Stimulated activated CD4-positive, alpha-beta T cell treated with anti-CD3 and anti-CD28 coated beads, Interleukin-2, amount 100 ng/mL, for 24 hours (primary cell): ENCODE measurements at regions not wholly inside any gene's neighbourhood (a gene's known extent, or its start where the extent isn't known, plus 50 kb on each side); places are given as distances from the start of the nearest gene placed in this dataset.
A peak's percentile ranks its signal among the peaks of the same experiment; 100 is the strongest.
"Not testable (repeated sequence)": the region's sequence is repeated elsewhere in the genome, so short reads cannot be mapped to it uniquely, and the experiment has no call there.

Source experiments
- DNase-seq, 2 donors: peaks; one replicate each; pipeline ENCODE4 v3.0.0-alpha.2; 2020

DNA sequence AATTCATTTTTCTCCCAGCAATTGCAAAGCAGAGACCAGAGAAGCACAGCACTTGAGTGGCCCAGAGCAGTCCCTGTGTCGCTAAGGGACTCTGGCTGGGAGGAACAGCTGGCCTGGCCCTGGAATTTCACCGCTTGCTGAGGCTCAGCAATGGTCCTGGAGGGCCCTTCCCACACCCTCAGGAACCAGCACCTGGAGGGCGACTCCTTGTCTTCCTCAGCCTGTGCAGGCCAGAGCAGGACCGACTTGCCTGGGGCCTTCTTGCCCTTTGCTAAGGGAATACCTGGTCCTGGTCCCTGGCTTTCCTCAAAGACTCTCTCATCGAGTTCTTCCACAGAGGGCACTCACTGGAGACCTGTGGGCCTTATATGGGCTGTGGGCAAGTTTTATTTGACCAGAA lies 294.6 kb downstream of the RPLP1 start:
- peak in 1 of 2 donors; percentile 15 for DNase-seq

DNA sequence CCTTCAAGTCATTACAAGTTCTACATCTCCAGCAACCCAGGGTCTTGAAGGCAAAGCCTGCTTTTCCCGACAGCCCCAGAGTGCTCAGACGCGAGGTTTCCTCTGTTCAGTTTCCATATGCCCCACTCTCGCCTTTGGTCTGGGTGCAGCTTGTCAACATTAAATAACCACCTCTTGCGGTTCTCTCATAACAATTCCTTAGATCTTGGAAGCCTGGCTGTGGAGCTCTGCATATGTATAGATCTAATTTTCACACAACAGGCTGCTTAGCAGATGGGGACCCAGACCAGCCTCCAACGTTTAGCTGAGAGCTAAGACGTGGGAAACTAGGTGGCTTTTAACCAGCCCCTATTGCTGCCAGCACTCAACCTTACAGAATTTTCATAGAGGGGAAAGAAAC lies 295.5 kb downstream of the RPLP1 start:
- peak in 1 of 2 donors; percentile 10 for DNase-seq

DNA sequence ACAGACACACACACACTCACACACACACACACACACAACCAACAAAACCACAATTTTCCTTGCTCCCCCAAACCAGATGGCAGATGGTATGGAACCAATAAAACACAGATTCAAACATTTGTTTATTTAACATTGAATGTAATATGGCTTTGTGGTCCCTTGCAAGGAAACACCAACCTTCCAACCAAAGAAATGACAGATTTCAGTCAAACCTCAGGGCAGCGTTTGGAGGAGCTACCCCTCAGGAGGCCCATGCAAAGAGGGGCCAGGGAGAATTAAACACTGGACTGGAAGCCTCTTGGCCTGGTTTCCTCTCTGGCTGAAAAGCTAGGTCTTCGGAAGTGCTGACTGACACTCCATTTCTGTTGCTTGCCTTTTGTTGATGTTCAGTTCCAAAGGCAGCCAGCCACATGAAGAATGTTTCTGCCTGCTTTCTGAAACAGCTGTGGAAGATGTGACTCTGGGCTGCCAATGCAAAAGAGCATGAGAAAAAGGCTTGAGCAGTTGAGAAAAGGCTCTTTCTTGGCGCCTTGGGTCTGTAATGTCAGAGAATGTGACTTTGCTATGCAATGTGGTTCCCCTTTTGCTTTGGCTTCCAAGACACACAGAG lies 296.1 kb downstream of the RPLP1 start:
- DNase-seq = peak in 1 of 2 donors; percentile 11

DNA sequence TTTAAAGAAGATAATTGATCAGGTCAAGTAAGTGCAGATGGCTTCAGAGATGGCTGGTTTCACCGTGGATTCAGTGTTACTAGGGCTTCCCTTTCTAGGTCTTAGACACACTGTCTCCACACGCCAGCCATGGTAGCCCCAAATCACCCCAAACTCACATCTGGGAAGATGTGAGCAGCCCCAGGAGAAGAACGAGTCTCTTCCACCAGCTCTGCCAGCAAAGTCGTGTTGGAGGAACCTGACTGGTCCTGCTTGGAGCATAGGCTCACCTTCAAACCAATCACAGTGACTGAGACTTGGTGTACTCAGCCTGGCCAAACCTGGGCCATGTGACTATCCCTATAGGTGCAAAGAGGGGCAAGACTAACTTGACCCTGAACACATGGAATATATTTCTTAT lies 296.7 kb downstream of the RPLP1 start:
- peak in 1 of 2 donors; percentile 13 for DNase-seq

DNA sequence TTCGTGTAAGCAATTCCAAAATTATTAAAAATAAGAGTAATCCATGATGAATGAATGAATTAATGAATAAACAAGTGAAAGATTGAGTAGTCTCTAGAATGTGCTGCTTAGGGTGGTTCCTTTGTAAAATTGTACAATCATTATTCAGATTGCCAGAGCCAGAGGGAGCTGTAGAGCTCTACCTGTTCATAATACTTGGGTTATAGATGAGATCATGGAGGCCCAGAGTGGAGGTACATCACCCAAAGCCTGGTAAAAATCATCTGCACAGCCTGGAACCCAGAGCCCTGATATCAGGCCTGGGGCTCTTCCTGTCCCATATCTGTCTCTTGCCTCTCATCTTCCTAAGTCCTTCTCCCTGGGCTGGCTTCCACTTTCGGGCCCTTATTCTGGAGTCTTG lies 297.2 kb downstream of the RPLP1 start:
- no peak for DNase-seq

DNA sequence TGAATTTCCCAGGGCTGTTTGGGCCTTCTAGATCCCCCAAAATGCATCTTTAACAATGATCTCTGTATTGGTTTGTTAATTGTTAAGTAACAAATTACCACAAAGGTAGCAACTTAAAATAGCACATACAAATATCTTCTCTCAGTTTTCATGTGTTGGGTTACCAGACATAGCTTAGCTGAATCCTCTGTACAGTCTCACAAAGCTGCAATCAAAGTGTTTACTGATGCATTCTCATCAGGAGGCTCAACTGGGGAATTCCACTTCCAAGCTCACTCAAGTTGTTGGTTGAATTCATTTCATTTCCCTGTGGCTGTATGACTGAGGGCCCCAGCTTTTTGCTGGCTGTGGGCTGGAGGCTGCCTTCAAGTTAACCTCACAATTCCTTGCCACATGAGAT lies 297.6 kb downstream of the RPLP1 start:
- no peak for DNase-seq

DNA sequence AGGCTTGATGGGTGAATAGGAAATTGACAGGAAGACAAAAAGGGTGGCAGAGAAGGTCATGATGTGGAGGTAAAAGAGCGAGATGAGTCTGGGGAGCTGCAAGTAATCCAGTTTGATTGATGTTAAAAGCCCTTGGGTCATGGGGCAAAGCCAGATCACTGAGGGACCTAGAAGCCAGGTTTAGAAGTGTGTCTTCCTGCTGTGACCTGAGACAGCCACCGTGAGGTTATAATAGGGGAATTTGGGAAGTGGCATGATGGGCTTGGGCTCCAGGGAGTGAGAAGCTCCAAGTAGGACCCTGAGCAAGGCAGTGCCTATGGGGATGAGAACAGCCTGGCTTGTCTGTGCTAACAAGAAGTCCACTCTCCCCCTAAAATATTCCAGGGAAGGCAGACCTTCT lies 298.5 kb downstream of the RPLP1 start:
- DNase-seq = no peak

DNA sequence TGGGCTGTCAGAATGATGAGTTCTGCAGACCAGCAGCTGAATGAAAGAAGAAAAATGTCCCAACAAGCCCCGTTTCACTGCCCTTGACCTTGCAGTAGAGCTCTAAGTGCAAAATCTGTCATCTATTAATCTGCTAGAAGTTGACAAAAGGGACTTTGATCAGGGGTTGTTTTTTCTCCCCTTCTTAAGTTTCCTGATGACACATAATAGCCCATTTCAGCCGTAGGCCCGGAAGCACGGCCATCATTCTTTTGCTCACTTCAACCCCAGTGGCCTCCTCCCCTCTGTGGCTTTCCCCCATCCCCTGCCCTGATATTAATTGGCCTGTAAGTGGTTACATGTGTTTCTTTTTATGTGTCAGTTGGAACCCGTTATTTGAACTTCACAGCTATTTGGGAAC lies 298.9 kb downstream of the RPLP1 start:
- no peak for DNase-seq

DNA sequence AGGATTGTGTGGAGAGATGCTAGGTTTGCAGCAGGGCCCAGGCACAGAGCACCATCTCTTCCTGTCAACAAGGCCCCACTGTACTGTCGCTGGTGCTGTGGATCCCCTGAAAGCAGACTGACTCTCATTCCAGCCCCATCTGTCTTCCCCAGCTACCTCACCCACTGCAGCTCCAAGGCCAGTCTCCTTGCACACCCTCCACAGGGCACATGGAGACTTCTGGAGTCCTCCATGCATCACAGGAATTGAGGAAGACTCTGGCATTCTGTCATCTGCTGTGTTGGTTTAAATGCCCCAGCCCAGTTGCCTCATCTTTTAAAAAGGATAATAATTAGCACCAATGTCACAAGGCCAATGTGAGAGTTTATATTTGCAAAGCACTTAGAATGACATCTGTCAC lies 301.2 kb downstream of the RPLP1 start:
- DNase-seq = no peak

DNA sequence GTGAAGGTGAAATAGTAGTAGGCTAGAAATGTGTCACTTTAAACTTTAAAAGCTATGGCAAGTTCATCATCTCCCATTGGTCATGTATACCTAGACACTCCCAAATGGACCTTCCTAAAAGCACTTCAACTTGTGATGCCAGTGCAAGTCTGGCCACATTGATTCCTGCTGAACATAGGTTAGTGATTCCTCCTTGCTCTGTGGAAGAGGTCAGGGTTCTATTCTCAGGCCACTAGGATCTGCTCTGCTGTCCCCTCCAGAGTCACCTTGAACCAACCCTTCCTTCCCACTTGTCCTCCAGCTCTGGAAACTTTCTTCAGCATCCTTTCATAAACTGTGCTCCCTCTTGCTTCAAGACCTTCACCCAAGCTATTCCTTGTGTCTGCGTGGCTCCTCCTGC lies 301.7 kb downstream of the RPLP1 start:
- no peak for DNase-seq

DNA sequence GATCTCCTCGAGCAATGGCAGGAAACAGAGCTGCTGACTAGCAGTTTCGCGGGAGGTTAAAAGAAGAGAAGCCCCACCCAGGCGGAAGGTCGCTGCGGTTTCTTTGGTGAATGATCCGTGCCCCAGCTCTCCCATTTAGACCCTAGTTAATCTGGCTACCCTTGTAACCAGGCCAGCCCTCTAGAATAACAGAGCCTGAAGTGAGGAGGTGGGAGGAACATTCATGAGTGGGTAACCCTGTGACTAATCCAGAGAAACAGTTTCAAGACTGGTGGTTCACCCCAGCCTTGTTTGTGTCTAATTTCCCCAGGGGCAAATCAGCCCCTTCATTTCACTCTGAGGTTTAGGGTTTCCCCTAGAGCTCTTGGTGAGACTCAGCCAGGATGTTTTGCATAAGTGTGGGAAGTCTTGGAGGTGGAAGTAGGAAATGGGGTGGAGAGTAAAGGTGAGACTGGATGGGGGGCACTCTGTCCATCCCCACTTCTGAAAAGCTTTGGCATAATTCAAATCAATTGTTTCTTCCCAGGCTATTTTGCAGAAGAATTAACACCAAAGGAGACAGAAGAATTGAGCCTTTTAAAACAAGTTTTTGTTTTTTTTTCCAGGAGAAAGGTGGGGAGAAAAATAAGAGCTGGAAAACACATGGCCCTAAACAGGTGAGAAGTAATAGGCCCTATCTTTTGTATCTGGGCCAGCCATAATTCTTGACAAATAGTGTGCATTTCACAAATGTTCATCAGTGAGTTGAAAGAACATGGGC lies 303.1 kb downstream of the RPLP1 start:
- peak; percentile 82 to 83 for DNase-seq

DNA sequence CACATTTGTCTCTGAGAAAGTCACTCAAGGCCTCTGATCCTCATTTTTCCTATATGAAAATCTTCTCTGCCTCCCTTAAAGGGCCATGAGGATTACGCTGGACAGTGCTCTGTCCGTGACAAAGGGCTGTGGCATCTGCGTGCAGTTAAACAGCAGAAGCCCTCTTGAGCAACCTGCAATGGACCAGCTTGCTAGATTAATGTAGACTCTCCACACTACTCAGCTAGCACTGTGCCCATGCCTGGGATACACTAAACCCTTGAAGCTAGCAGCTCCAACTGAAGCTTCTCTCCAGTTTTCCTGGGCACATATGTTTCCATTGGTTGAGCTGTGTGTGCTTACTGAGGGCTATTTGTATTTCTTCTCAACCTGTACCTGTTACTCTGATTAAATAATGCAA lies 303.8 kb downstream of the RPLP1 start:
- no peak for DNase-seq

DNA sequence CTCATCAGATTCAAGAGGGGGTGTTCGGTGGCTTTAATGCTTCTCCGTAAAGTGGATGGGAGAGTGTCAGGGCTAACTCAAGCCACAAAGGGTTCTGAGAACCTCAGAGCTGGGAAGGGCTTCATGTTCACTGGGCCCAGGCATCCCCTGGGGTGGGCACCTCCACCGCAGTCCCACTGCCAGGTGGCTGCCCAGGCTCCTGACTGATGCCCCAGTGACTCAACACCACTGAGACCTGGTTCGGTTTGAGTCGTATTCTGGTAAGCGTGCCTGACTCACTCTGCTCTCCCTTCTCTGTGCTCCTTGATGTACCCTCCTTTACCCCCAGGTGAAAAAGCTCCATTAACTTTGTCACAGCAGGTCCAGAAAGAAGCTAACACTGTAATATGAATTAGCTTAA lies 304.6 kb downstream of the RPLP1 start:
- DNase-seq = peak; percentile 73 to 79

DNA sequence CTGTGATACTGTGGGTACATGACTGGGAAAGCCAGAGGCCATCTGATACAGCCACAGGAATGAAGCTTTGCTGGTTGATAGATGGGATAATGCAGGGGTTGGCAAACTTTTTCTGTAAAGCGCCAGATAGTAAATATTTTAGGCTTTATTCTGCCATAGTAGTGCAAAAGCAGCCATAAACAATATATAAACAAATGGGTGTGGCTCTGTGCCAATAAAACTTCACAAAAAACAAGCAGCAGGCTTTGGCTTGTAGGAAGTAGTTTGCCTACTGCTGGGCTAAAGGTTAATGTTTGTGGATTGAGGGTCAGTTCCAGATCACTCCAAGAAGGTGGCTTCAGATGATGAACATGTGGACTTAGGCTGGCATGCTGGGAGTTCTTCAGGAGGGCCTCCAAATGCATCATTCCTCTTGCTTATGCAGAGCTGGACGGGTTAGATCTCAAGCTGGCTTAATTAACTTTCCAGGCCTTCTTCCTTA lies 305.7 kb downstream of the RPLP1 start:
- DNase-seq = no peak

DNA sequence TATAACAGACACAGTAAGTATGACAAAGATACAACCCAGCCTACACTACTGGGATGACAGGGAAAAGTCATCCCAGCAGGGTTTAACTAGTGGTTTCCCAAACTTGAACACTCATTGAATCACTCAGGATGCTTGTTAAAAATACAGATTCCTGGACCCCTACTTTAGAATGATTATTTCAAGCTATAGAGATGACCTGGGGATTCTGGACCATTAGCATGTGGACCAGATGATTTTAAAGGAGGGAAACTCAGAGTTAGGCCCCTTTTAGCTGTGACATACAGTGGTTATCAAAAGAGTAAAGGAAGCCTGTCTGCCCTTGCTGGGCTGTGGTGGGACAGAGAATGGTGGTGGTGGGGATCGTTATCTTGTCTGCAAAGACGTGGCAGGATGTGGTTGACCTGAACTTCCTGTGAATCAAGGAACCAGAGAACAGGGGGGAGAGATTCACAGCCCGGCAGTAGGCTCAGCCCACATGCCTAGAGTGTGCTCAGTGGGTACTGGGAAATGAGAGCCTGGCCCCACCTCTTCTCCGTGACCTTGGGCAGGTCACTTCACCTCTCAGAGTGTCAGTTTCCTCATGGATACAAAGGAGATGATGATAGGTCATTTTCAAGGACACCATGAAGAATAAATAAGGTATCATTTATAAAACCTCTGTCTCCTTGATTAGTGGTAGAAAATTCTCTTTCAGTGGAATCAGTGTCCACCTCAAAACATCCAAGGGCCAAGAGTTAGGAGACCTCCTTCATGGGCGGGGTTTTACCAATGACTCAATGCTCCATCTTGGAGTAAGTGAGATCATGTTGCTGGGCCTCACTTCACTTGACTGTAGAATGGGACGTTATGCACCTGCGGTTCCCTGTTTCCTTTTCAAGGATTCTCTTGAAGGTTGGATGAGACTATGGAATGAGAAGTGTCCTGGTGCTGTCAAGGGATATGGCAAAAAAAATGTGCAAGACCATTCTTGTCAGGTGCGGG lies 306.5 kb downstream of the RPLP1 start:
- peak; percentile 80 to 87 for DNase-seq

DNA sequence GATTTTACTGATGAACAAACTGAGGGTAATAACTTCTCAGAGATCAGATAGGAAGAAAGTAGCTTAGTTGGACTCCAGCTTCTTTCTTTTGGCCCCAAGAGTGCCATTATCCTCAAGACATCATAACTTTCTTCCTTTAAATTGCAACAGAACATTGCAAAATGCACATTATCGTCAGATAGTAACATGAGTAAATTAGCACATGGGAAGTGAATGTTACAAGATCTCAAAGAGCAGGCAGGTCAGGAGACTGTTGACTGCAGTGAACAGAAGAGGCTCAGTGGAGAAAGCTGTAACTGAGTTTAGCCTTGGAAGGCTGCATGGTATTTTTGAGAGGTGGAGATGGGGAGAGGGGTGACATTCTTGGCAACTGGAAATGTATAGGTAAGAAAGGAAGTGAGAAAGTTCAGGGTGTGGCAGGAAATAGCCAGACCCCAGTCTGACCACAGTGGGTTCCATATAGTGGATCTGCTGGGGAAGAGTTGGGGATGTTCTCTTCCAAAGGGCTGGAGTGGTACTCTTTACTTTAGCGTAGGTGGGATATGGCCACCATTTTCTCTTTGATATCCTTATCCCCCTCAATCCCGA lies 307.7 kb downstream of the RPLP1 start:
- DNase-seq = no peak

DNA sequence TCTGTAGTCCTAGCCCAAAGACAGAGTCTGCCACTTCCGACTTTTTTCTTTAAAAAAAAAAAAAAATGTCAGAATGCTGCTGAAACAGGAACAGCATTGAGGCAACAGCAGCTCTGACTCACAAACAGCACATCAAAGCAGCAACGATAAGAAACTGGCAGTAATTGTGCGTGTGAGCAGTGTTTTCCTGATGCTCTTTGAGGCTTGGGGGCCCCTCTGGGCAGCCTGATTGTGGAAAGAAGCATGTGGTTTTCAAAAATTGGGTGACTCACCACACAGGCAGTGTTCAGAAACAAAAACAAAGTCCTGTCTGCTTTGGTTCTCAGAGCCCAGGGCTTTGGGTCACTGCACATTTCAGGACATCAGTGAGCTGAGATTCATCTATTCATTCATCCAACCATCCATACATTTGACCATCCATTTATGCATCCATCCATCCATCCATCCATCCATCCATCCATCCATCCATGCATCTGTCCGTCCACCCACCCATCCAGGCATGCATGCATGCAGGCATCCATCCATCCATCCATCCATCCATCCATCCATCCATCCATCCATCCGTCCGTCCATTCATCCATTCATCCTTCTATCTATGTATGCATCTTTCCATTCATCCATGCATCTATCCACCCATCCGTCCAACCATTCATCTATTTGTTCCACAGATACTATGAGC lies 308.4 kb downstream of the RPLP1 start:
- peak; percentile 73 to 84 for DNase-seq

DNA sequence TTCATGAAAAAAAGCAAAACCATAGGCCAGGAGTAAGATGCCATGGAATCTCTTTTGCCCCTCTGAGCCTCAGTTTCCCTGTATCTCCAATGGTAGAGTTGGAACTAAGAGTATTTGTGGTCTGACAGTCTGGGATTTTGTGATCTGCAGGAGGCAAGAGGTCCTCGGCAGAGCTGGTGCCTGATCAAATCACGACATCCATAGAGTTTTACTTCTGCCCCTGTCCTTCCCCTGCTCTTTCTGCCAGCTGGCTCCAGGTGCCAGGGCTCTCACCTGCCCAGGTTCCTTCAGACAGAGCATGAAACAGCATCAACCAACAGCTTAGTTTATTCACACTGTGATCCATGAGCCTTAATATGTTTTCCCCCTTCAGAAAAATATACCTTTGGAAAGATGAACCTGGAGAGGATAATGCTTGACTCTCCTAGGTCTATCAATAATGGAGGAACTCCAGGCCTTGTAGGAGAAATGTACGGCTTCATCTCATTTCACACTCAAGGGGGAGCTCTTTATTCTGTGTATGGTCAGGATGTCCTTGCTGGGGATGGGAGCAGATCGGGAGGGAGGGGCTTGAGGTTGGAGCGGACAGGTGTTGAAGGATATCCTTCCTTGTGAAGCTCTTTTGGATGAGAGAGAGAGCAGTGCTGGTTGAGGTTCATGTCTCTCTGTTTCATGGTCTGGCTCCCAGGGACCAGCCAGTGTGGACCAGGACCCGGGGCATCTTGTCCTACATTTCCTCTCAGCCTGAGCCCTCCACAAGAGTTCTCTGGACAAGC lies 309.9 kb downstream of the RPLP1 start:
- DNase-seq = no peak

DNA sequence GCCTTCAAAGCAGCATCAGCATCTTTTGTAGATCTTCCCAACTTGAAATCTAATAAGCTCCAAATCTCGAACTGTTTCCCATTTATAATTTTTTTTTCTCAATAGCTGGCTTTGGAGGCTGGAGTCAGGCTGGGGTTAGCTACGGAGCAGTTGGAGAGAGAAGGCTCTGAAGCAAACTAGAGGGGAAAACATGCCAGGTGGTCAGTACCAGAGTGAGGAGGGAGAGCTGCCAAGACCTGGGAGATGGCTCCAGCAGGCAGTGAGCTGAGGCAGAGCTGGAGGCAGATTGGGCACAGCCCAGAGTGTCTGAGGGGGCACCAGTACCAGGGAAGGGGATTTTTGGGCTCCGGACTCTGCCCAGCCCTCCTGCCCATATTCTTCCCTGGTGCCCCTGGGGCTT lies 311.2 kb downstream of the RPLP1 start:
- DNase-seq = no peak

DNA sequence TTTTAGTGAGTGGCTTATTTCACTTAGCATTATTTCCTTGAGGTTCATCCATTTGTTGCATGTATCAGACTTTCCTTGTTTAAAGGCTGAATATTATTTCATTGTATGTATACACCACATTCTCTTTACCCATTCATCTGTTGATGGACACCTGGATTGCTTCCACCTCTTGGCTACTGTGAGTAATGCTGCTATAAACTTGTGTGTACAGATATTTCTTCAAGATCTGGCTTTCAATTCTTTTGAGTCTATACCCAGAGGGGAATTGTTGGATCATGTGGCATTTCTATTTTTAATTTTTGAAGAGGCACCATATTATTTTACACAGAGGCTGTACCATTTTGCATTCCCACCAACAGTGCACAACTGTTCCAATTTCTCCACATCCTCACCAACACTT lies 313.5 kb downstream of the RPLP1 start:
- no peak for DNase-seq

DNA sequence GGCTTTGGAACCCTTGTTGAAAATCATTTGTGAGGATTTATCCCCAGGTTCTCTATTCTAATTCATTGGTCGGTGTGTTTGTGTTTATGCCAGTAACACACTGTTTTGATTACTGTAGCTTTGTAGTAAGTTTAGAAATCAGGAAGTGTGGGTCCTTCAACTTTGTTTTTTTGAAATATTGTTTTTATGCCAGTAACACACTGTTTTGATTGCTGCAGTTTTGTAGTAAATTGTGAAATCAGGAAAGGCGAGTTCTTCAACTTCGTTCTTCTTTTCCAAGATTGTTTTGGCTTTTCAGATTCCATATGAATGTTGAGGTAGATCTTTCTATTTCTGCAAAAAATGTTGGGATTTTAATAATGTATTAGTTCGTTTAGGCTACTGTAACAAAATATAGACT lies 314.6 kb downstream of the RPLP1 start:
- no peak for DNase-seq

DNA sequence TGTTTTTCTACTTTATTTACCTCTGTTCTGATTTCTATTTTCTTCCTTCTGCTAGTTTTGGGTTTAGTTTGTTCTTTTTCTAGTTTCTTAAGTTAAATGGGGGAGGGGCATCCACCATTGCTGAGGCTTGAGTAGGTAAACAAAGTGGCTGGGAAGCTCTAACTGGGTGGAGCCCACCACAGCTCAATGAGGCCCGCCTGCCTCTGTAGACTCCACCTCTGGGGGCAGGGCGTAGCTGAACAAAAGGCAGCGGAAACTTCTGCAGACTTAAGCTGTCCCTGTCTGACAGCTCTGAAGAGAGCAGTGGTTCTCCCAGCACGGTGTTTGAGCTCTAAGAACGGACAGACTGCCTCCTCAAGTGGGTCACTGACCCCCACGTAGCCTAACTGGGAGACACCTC lies 316.7 kb downstream of the RPLP1 start:
- DNase-seq = not testable (repeated sequence)
